Stomach (tissue), 8 donors: ENCODE measurements at regions not wholly inside any gene's neighbourhood (a gene's known extent, or its start where the extent isn't known, plus 50 kb on each side); places are given as distances from the start of the nearest gene placed in this dataset.

Experiments
- DNase-seq, 2 donors: peaks; one replicate each; pipeline versions ENCODE4 v3.0.0 to v3.0.0-alpha.2; 2013 to 2019
- H3K27ac ChIP-seq, 5 donors: fragments of 200-600 bp in 4 of 5; sonication (generic) in 4 of 5; one replicate each; pipeline ENCODE4 v1.5.1; 2013 to 2019; ENCODE audit warnings: mild to moderate bottlenecking in 1 of 5, moderate library complexity in 1 of 5
- H3K27me3 ChIP-seq, 3 donors: fragments of 200-600 bp; sonication (generic); one replicate each; pipeline ENCODE4 v1.5.1; 2017 to 2019; ENCODE audit warnings: mixed run types in 1 of 3
- H3K36me3 ChIP-seq, 4 donors: fragments of 200-600 bp; sonication (generic); 1 replicate in 3 of 4; 2 replicates in 1 of 4; pipeline ENCODE4 v1.5.1; 2016 to 2019
- H3K4me1 ChIP-seq, 4 donors: fragments of 200-600 bp; sonication (generic); one replicate each; pipeline ENCODE4 v1.5.1; 2016 to 2019
- H3K4me3 ChIP-seq, 4 donors: fragments of 200-600 bp; sonication (generic) in 3 of 4; one replicate each; pipeline ENCODE4 v1.5.1; 2016 to 2019; ENCODE audit warnings: mild to moderate bottlenecking in 1 of 4
- H3K9me3 ChIP-seq, 4 donors: fragments of 200-600 bp; sonication (generic); one replicate each; pipeline ENCODE4 v1.5.1; 2016 to 2019
- EP300 ChIP-seq: sonication (generic); formaldehyde crosslinking; IDR thresholded peaks from one replicate; pipeline ENCODE4 v1.6.1; 2017; ENCODE audit warnings: antibody characterized with exemption
- POLR2A ChIP-seq, 4 donors: fragments of 450-650 bp; IDR thresholded peaks; one replicate each; pipeline ENCODE4 v1.6.1; 2016; ENCODE audit warnings: antibody characterized with exemption in 4 of 4, control low read depth in 2 of 4, mild to moderate bottlenecking in 1 of 4, moderate library complexity in 1 of 4
- POLR2AphosphoS5 ChIP-seq, 3 donors: sonication (generic); formaldehyde crosslinking; IDR thresholded peaks; one replicate each; pipeline ENCODE4 v1.6.1; 2016; ENCODE audit warnings: antibody characterized with exemption in 3 of 3
- WGBS, 5 donors: extraction: QIAGEN DNeasy Blood & Tissue Kit in 3 of 5; methylation state at CpG; one replicate each; pipeline versions ENCODE4 v1.1.5 to v1.1.7; 2013 to 2018; 5-methylcytosine and 5-hydroxymethylcytosine counted together
- intact Hi-C: fragments of 100-400 bp; cut with DNase I; formaldehyde crosslinking; loops from one replicate; pipeline ENCODE4 v1.15.1; 2023; ENCODE audit warnings: low total_unique reads
- TF ChIP-seq, protein P1 (sequence below), 7 experiments: fragments of 450-650 bp in 4 of 7; fragments of 200-600 bp in 3 of 7; sonication (generic) in 3 of 7; IDR thresholded peaks; one replicate each; pipeline ENCODE4 v1.5.1; 2016 to 2019; ENCODE audit warnings: antibody characterized with exemption in 7 of 7, control low read depth in 2 of 7, mild to moderate bottlenecking in 1 of 7
- donor health status: healthy with polysubstance abuse.
- donor health status: Bipolar disorder and iron deficiency.
- donor health status: healthy.

DNA sequence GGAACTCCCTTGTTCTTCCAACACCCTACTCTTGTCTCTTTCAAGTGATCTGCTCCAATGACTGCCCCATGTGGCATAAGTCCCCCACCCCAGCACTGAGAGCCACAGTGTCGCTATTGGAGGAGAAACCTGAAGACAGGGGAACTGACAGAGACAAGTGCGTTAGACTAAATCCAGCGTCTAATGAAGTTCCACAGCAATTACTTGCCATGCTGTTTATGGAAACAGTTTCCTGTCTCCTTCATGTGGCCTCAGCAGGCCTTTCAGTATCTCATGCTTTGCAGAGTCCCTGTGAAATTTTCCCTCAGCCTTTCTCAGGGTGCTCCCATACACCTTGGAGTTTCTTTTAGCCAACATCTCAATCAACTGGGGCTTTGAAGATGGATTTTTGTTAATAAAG is 277.4 kb downstream of the ETS1 start:
- H3K36me3 ChIP-seq: no peaks in the 10 kb centered on the region
- no peak overlapping the region for H3K4me3 ChIP-seq
- H3K9me3 ChIP-seq: peaks cover 4 to 15% (median 9%) of the 10 kb centered on the region in 4 donors
- WGBS, 5 donors: 81 to 96% (median 90%) methylated on average over 3 of the region's 3 CpGs
- no peak for DNase-seq
- intact Hi-C loops: no loop called here
- no peak overlapping the region for H3K27ac ChIP-seq
- TF ChIP-seq, protein P1, sequence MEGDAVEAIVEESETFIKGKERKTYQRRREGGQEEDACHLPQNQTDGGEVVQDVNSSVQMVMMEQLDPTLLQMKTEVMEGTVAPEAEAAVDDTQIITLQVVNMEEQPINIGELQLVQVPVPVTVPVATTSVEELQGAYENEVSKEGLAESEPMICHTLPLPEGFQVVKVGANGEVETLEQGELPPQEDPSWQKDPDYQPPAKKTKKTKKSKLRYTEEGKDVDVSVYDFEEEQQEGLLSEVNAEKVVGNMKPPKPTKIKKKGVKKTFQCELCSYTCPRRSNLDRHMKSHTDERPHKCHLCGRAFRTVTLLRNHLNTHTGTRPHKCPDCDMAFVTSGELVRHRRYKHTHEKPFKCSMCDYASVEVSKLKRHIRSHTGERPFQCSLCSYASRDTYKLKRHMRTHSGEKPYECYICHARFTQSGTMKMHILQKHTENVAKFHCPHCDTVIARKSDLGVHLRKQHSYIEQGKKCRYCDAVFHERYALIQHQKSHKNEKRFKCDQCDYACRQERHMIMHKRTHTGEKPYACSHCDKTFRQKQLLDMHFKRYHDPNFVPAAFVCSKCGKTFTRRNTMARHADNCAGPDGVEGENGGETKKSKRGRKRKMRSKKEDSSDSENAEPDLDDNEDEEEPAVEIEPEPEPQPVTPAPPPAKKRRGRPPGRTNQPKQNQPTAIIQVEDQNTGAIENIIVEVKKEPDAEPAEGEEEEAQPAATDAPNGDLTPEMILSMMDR (IDR thresholded peaks at IDR 0.05): no peak
- no peak for TF ChIP-seq EP300
- TF ChIP-seq POLR2AphosphoS5 (IDR thresholded peaks at IDR 0.05): no peak
- H3K27me3 ChIP-seq: no peaks in the 10 kb centered on the region
- H3K4me1 ChIP-seq: no peaks in the 10 kb centered on the region

DNA sequence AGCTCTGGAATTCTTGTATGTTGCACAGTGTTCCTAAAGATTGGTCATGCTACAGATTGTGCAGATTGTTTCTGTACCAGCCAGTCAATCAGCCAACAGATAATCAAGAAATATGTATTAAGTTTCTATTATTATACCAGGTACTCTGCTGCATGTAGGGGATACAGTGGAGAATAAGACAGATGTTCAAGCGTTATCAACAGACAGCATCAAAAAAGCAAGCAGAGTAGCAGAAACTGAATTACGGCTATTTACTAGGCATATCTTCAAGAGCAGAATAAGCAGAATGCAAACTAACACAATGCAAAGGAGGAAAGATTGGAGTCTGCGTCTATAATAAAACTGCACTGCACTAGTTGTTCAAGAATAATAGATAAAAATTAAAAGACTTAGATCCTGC is 278.6 kb downstream of the ETS1 start:
- H3K27ac ChIP-seq: no peak overlapping the region
- DNase-seq: no peak
- no peaks in the 10 kb centered on the region for H3K4me1 ChIP-seq
- H3K36me3 ChIP-seq: no peaks in the 10 kb centered on the region
- intact Hi-C loops: no loop called here
- WGBS, 5 donors: 88 to 96% (median 94%) methylated on average over 3 of the region's 3 CpGs
- TF ChIP-seq, protein P1 (IDR thresholded peaks at IDR 0.05): no peak
- no peak for TF ChIP-seq POLR2AphosphoS5 (IDR thresholded peaks at IDR 0.05)
- no peak for TF ChIP-seq POLR2A (IDR thresholded peaks at IDR 0.05)
- no peak for TF ChIP-seq EP300
- peaks cover 0 to 3% (median under 1%) of the 10 kb centered on the region in 4 donors for H3K9me3 ChIP-seq
- no peak overlapping the region for H3K4me3 ChIP-seq
- no peaks in the 10 kb centered on the region for H3K27me3 ChIP-seq

DNA sequence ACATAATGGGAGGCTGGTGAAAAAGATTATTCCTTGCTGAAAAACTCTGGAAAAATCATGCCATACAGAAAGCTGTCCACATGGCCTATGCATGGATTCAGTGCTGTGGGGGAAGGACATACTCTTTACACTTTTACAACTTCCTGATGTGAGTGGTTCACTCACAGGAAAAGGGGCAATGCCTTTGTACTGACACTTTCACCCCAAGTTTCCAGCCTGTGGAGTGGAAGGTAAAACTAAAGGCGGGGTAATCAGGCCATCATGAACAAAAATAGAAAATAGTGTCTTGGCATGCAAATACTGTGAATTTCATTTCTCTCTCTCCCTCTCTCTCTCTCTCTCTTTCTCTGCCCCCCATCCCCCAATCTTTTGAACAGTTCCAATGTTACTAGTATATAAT is 281.8 kb downstream of the ETS1 start:
- intact Hi-C loops: no loop called here
- H3K27me3 ChIP-seq: no peaks in the 10 kb centered on the region
- no peaks in the 10 kb centered on the region for H3K36me3 ChIP-seq
- H3K27ac ChIP-seq: peak overlapping the region in 1 of 5 donors; percentile 30
- WGBS, 5 donors: 83 to 93% (median 90%) methylated on average over 1 of the region's 1 CpG
- H3K9me3 ChIP-seq: no peaks in the 10 kb centered on the region
- TF ChIP-seq POLR2AphosphoS5 (IDR thresholded peaks at IDR 0.05) (no peak), POLR2A (IDR thresholded peaks at IDR 0.05) (no peak), EP300 (no peak)
- TF ChIP-seq, protein P1 (IDR thresholded peaks at IDR 0.05): no peak
- no peak overlapping the region for H3K4me3 ChIP-seq
- no peak for DNase-seq
- no peaks in the 10 kb centered on the region for H3K4me1 ChIP-seq

DNA sequence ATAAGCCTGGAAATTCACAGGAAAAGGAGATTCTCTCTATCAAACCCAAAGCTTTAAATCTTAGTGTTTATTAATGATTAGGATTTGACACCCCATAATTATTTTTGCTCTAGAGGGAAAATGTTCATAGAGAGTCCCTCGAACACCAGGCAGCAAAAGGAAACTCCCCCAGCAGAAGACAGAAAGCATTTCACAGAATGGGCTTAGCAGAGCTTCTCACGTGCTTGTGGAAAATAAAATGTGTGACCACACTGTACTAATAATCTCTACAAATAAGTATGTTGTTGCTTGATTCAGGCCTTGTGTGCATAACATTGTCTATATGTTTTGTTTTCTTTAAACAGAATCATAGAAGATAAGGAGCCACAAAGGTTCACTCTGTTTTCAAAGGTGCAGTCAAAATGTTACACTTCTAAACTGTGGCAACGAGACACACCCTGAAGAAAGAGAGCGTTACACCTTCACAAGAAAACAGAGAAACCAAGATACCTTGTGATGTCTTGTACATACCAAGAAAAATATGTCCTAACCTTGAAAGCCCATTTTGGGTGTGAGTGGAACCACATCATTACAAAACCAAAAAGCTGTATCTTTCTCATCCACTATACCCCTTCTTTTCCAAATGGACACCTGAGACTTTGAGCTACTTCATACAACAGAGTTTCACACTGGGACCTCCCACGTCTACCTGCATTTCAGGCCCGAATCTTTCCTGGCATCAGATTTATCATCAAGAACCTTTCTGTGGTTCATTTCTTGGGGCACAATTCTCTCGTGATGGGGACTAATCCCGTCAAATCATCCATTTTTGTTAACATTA is 282.5 kb downstream of the ETS1 start:
- peak overlapping the region in 3 of 5 donors; percentile 4 to 30 (median 26) for H3K27ac ChIP-seq
- 60 to 76% (median 71%) methylated on average over 8 of the region's 8 CpGs for WGBS, 5 donors
- H3K9me3 ChIP-seq: no peaks in the 10 kb centered on the region
- TF ChIP-seq POLR2AphosphoS5 (IDR thresholded peaks at IDR 0.05) (no peak), POLR2A (IDR thresholded peaks at IDR 0.05) (no peak), EP300 (no peak)
- TF ChIP-seq, protein P1 (IDR thresholded peaks at IDR 0.05): no peak
- no peak overlapping the region for H3K4me3 ChIP-seq
- intact Hi-C loops: no loop called here
- no peaks in the 10 kb centered on the region for H3K36me3 ChIP-seq
- peak in 1 of 2 donors; percentile 45 for DNase-seq
- H3K27me3 ChIP-seq: no peaks in the 10 kb centered on the region
- H3K4me1 ChIP-seq: no peaks in the 10 kb centered on the region
